Gastrocnemius medialis (tissue), 4 donors: ENCODE measurements at regions not wholly inside any gene's neighbourhood (a gene's known extent, or its start where the extent isn't known, plus 50 kb on each side); places are given as distances from the start of the nearest gene placed in this dataset.

Source experiments
- ATAC-seq, 2 donors: fragments of 150-250 bp; one replicate each; pipeline ENCODE4 v1.9.1; 2016
- DNase-seq, 2 donors: peaks; one replicate each; pipeline ENCODE4 v3.0.0-alpha.2; 2019
- H3K27ac ChIP-seq, 4 donors: fragments of 200-600 bp; sonication (generic); 1 replicate in 1 of 4; 2 replicates in 3 of 4; pipeline ENCODE4 v1.5.1; 2016 to 2018; ENCODE audit warnings: mild to moderate bottlenecking in 2 of 4, moderate library complexity in 1 of 4
- H3K27me3 ChIP-seq, 3 donors: fragments of 200-600 bp; sonication (generic) in 2 of 3; 1 replicate in 1 of 3; 2 replicates in 2 of 3; pipeline versions ENCODE4 v1.5.1 to v1.6.0; 2016 to 2019; ENCODE audit warnings: mild to moderate bottlenecking in 1 of 3, moderate library complexity in 1 of 3
- H3K36me3 ChIP-seq, 2 donors: fragments of 200-600 bp; sonication (generic) in 1 of 2; one replicate each; pipeline ENCODE4 v1.5.1; 2017 to 2018
- H3K4me1 ChIP-seq, 2 donors: fragments of 200-600 bp; sonication (generic) in 1 of 2; one replicate each; pipeline ENCODE4 v1.5.1; 2016 to 2017; ENCODE audit warnings: mild to moderate bottlenecking in 2 of 2
- H3K4me3 ChIP-seq, 4 donors: fragments of 200-600 bp; sonication (generic) in 3 of 4; 1 replicate in 1 of 4; 2 replicates in 3 of 4; pipeline ENCODE4 v1.5.1; 2016 to 2019; ENCODE audit warnings: mild to moderate bottlenecking in 2 of 4
- H3K9me3 ChIP-seq, 3 donors: fragments of 200-600 bp; sonication (generic) in 2 of 3; 1 replicate in 1 of 3; 2 replicates in 2 of 3; pipeline ENCODE4 v1.5.1; 2016 to 2019
- POLR2A ChIP-seq, 2 donors: fragments of 450-650 bp; IDR thresholded peaks; one replicate each; pipeline ENCODE4 v1.6.1; 2017; ENCODE audit warnings: antibody characterized with exemption in 2 of 2, mild to moderate bottlenecking in 2 of 2, moderate library complexity in 2 of 2
- in situ Hi-C, 4 donors: fragments of 200-750 bp; cut with MboI; loops; one replicate each; pipeline versions ENCODE4 v1.15.0 to v1.8.0; 2017; ENCODE audit warnings: low sequenced_read_pairs in 4 of 4
- intact Hi-C: fragments of 100-400 bp; cut with DNase I; formaldehyde crosslinking; loops from one replicate; pipeline ENCODE4 v1.15.1; 2023; ENCODE audit warnings: low total_unique reads
- TF ChIP-seq, protein P1 (sequence below), 5 experiments: fragments of 450-650 bp in 3 of 5; fragments of 200-600 bp in 2 of 5; sonication (generic) in 2 of 5; IDR thresholded peaks in 4 of 5; conservative IDR thresholded peaks in 1 of 5; 1 replicate in 4 of 5; 2 replicates in 1 of 5; pipeline ENCODE4 v1.5.1; 2016 to 2019; ENCODE audit warnings: antibody characterized with exemption in 5 of 5, mild to moderate bottlenecking in 3 of 5, moderate library complexity in 3 of 5

DNA sequence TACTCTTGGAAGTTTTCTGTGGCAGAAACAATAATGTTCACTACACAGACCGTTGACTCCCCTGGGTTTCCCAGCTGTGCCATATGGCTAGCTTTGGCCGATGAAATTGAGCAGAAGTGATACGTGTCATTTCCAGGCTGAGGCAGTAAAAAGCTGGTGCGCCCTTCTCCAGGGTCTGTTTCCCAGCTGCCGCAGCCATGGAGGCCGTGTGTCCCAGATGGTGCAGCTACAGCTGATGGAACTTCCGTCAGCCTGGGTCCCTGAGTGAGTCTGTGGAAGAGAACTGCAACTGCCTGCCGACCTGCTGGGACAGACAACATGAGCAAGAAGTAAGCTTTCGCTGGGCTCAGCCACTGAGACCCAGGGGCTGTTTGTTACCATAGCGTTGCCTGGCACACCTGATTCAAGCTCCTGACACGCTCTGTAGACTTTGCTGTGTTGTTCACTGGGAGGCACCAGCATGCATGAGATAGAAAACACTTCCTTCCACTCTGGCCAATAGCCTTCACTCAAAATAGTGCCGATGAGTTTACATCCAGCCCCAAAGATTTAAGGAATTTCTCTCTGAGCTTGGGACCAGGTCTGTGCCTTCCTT, 116.3 kb upstream of the SLC25A33 start:
- no peak for TF ChIP-seq POLR2A (IDR thresholded peaks at IDR 0.05)
- TF ChIP-seq, protein P1, sequence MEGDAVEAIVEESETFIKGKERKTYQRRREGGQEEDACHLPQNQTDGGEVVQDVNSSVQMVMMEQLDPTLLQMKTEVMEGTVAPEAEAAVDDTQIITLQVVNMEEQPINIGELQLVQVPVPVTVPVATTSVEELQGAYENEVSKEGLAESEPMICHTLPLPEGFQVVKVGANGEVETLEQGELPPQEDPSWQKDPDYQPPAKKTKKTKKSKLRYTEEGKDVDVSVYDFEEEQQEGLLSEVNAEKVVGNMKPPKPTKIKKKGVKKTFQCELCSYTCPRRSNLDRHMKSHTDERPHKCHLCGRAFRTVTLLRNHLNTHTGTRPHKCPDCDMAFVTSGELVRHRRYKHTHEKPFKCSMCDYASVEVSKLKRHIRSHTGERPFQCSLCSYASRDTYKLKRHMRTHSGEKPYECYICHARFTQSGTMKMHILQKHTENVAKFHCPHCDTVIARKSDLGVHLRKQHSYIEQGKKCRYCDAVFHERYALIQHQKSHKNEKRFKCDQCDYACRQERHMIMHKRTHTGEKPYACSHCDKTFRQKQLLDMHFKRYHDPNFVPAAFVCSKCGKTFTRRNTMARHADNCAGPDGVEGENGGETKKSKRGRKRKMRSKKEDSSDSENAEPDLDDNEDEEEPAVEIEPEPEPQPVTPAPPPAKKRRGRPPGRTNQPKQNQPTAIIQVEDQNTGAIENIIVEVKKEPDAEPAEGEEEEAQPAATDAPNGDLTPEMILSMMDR (IDR thresholded peaks at IDR 0.05 in 4 of 5, conservative IDR thresholded peaks at IDR 0.05 in 1 of 5) = no peak
- Histone ChIP-seq H3K27me3 (no peaks in the 10 kb centered on the region), H3K4me1 (no peaks in the 10 kb centered on the region), H3K9me3 (no peaks in the 10 kb centered on the region), H3K27ac (no peak overlapping the region), H3K36me3 (no peaks in the 10 kb centered on the region), H3K4me3 (no peak overlapping the region)
- ATAC-seq (no peak), DNase-seq (no peak)
- intact Hi-C loops (no loop called here), in situ Hi-C loops (no loop called here)

DNA sequence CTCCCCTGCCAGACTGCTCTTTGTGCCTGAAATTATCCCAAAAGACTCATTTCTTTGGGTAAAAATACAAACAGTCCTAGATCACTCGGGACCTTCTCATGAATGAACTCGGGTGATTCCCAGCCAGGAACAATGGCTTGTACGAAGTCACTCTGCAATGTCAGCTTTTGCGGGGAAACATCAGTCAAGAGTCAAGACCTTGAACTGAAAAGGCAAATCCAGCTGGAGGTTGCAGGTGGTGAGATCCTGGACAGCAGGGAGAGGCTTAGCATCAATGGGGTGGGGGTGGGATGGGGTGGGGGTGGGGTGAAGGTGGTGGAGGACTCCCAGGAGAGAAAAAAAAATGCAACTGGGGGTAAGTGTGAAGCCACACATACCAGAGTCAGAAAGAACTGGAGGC, 115.0 kb upstream of the SLC25A33 start:
- DNase-seq (no peak), ATAC-seq (no peak)
- no peaks in the 10 kb centered on the region for H3K9me3 ChIP-seq
- in situ Hi-C loops = no loop called here
- H3K36me3 ChIP-seq = no peaks in the 10 kb centered on the region
- intact Hi-C loops = no loop called here
- H3K27ac ChIP-seq = no peak overlapping the region
- H3K4me3 ChIP-seq = no peak overlapping the region
- peaks cover 2 to 6% of the 10 kb centered on the region in 2 donors for H3K4me1 ChIP-seq
- H3K27me3 ChIP-seq = no peaks in the 10 kb centered on the region
- TF ChIP-seq, protein P1 (IDR thresholded peaks at IDR 0.05 in 4 of 5, conservative IDR thresholded peaks at IDR 0.05 in 1 of 5) = no peak
- TF ChIP-seq POLR2A (IDR thresholded peaks at IDR 0.05) = no peak

DNA sequence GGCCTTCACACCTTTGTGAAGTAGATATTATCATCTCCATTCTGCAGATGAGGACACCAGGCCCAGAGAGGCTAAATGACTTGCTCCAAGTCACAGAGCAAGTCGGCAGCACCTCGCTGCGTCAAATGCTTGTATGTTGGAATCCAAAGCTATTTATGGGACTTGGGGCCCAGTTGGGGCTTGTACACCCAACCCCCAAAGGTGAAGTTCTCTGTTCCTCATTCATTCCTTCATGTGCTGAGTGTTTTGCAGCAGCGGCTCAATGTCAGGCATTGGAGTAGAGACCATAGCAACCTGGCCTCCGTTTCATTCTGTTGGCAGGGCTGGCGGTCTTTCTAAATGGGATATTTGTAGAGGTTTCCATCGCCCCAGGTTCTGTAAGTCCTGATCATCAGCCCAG, 113.4 kb upstream of the SLC25A33 start:
- peaks cover 8 to 12% of the 10 kb centered on the region in 2 donors for H3K4me1 ChIP-seq
- intact Hi-C loops (no loop called here), in situ Hi-C loops (no loop called here)
- H3K27ac ChIP-seq = no peak overlapping the region
- no peaks in the 10 kb centered on the region for H3K27me3 ChIP-seq
- TF ChIP-seq POLR2A (IDR thresholded peaks at IDR 0.05) = no peak
- TF ChIP-seq, protein P1 (IDR thresholded peaks at IDR 0.05 in 4 of 5, conservative IDR thresholded peaks at IDR 0.05 in 1 of 5) = no peak
- DNase-seq = no peak
- ATAC-seq = no peak
- no peaks in the 10 kb centered on the region for H3K9me3 ChIP-seq
- H3K4me3 ChIP-seq = no peak overlapping the region
- no peaks in the 10 kb centered on the region for H3K36me3 ChIP-seq

DNA sequence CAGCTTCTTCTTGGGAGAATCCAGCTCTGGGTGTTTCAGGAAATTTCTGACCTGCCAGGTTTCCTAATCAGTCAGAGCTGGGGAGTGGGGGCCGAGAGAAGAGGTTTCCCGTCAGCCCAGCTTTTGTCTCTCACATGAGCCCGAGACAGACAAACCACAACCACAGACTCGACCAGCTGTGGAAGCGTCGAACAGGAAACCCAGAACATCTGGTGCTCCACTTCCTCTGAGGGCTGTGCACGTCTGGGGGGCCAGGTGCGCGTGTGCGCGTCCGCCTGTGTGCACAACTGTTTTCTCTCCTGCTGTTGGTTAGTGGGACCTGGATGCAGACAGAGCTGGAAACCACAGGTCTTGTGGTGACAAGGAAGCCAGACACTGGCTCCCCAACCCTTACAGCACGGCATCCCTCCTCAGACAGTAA, 113.0 kb upstream of the SLC25A33 start:
- no peak for DNase-seq
- no peaks in the 10 kb centered on the region for H3K27me3 ChIP-seq
- H3K4me1 ChIP-seq = peaks cover 8 to 12% of the 10 kb centered on the region in 2 donors
- H3K9me3 ChIP-seq = no peaks in the 10 kb centered on the region
- in situ Hi-C loops = no loop called here
- intact Hi-C loops = no loop called here
- no peak overlapping the region for H3K27ac ChIP-seq
- TF ChIP-seq, protein P1 (IDR thresholded peaks at IDR 0.05 in 4 of 5, conservative IDR thresholded peaks at IDR 0.05 in 1 of 5) = no peak
- TF ChIP-seq POLR2A (IDR thresholded peaks at IDR 0.05) = no peak
- ATAC-seq = no peak
- H3K4me3 ChIP-seq = no peak overlapping the region
- H3K36me3 ChIP-seq = no peaks in the 10 kb centered on the region

DNA sequence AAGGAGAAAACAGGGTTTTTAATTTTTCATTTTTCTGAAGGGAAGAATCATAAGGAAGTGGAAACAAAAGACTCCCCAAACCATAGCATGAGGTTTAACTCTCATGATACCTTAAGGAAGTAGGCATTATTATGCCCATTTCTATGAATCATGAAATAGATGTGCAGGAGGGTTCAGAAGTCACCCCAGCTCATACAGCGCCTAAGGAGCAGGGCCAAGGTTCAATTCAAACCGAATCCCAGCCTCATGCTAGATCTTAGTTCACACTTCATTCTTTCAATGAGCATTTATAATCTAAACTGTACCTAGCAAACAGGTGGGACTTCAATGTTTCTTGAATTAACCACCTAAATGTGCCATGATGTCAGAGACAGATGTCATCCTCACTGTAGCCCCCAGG, 111.9 kb upstream of the SLC25A33 start:
- H3K4me1 ChIP-seq = peaks cover 8 to 12% of the 10 kb centered on the region in 2 donors
- in situ Hi-C loops = no loop called here
- no peak overlapping the region for H3K27ac ChIP-seq
- no peak overlapping the region for H3K4me3 ChIP-seq
- TF ChIP-seq, protein P1 (IDR thresholded peaks at IDR 0.05 in 4 of 5, conservative IDR thresholded peaks at IDR 0.05 in 1 of 5) = no peak
- TF ChIP-seq POLR2A (IDR thresholded peaks at IDR 0.05) = no peak
- no peak for ATAC-seq
- H3K36me3 ChIP-seq = no peaks in the 10 kb centered on the region
- DNase-seq = no peak
- no peaks in the 10 kb centered on the region for H3K9me3 ChIP-seq
- no peaks in the 10 kb centered on the region for H3K27me3 ChIP-seq
- intact Hi-C loops = no loop called here
